ENCODE measurements at regions not wholly inside any gene's neighbourhood (a gene's known extent, or its start where the extent isn't known, plus 50 kb on each side); places are given as distances from the start of the nearest gene placed in this dataset.

DNA sequence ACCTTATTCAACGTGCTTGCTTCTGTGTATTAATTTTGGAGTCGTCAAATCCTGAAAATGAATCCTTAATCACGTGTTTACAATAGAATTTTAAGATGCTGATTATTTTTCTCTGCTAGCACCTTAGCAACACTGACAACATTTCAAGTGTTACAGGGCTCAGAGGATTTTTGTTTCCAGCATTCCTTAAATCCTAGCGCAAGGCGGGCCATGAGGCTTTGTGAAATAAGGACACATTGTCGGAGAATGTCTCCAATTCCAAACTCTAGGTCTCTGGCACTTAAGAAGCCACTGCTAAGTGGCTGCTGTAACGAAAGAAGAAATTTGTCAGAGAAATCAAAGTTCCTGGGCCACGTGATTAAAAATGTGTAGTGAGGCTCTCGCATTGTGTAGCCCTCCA is 390.9 kb upstream of the CELF2 start:
- TF ChIP-seq, protein P1, sequence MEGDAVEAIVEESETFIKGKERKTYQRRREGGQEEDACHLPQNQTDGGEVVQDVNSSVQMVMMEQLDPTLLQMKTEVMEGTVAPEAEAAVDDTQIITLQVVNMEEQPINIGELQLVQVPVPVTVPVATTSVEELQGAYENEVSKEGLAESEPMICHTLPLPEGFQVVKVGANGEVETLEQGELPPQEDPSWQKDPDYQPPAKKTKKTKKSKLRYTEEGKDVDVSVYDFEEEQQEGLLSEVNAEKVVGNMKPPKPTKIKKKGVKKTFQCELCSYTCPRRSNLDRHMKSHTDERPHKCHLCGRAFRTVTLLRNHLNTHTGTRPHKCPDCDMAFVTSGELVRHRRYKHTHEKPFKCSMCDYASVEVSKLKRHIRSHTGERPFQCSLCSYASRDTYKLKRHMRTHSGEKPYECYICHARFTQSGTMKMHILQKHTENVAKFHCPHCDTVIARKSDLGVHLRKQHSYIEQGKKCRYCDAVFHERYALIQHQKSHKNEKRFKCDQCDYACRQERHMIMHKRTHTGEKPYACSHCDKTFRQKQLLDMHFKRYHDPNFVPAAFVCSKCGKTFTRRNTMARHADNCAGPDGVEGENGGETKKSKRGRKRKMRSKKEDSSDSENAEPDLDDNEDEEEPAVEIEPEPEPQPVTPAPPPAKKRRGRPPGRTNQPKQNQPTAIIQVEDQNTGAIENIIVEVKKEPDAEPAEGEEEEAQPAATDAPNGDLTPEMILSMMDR (IDR thresholded peaks at IDR 0.05; ENCODE audit: extremely low read depth, missing control alignments): no peak
- DNase-seq (ENCODE audit: low spot score): no peak

DNA sequence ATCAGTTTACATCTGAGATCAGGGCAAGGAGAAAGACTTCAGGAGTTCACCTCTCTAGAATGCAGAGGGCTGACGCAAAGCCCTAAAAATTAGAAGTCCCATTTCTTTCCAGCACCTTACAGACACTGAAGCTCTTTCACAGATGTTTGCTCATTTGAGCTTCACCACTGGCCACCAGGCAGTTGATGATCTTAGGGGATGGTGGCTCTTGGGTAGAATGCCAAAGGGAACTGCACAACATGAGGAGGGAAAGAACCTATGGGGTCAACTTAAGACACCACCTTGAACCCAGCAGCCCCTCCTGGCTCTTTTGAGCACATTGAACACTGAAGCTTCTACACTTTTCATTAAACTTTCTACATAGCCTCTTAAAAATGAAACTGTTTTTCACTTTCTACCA is 390.3 kb upstream of the CELF2 start:
- TF ChIP-seq, protein P1 (IDR thresholded peaks at IDR 0.05; ENCODE audit: extremely low read depth, missing control alignments): no peak
- DNase-seq (ENCODE audit: low spot score): no peak

DNA sequence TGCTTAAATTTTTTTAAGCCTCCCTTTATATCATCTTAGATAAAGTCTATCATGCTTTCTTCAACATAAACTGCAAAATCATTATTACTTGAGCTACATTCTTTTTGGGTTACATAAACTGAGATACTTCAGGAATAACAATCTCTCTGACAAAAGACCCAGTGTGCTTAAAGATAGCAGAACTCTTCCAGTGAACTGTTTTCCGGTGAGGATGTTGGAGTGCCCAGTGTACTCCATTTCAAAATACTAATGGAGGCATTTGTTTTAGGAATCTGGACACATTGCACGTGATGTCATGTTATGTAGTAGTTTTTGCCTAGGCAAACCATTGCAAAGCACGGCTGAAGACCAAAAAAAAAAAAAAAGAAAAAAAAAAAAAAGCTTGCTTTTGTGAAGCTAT is 388.2 kb upstream of the CELF2 start:
- DNase-seq (ENCODE audit: low spot score): no peak
- TF ChIP-seq, protein P1 (IDR thresholded peaks at IDR 0.05; ENCODE audit: extremely low read depth, missing control alignments): no peak

DNA sequence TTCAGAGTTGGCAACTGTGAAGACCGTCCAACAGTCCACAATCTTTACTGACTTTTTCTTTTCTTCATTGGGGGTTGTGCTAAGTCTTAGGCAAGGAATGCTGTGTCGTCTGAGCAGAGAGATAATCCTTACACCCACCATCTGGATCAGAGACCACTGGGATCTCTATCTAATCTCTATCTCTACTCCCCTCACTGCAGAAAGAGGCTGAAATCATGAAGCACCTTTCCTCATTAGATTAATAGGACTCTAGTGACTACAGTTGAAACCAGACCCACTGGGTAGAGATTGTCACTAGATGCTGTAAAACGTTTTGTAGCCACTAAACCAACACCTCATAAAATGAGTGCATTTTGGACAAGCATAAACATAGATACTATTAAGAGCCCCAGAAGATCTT is 387.4 kb upstream of the CELF2 start:
- TF ChIP-seq, protein P1 (IDR thresholded peaks at IDR 0.05; ENCODE audit: extremely low read depth, missing control alignments): no peak
- DNase-seq (ENCODE audit: low spot score): no peak

DNA sequence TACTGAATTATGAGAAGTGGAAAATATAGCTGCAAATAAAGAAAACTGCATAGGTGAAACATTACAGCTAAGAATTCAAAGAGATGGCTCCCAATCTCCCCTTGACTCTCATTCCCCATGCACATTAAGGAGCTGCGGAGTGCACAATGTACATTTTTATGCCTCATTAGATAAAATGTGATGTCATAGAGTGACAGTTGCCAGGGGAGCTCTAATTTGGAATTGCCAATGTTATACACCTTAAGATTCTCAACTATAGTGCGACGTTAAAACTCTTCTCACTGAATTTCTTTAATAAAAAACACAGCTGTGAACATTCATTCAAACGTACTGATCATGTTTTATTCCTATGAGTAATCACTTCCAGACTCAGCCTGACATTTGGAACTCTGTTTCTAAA is 386.9 kb upstream of the CELF2 start:
- no peak for DNase-seq (ENCODE audit: low spot score)
- TF ChIP-seq, protein P1 (IDR thresholded peaks at IDR 0.05; ENCODE audit: extremely low read depth, missing control alignments): no peak

DNA sequence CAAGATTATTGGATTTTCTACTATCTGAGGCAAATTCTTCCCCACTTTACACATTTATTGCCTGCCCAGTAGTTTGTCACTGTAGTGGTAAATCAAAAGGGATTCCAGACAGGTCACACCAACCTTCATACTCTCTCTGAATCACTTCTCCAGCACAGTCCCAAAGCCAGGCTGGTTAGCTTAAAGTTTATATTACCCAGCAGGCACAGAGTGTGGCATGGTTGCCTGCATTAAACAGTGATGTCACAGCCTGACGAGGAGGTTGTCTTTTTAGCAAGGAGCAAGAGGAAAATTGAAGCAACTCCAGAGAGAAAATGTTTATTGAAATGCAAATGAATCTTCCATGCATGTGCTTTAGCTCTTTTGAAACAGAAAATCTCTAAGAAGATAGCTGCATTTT is 375.5 kb upstream of the CELF2 start:
- DNase-seq (ENCODE audit: low spot score): no peak
- TF ChIP-seq, protein P1 (IDR thresholded peaks at IDR 0.05; ENCODE audit: extremely low read depth, missing control alignments): no peak

DNA sequence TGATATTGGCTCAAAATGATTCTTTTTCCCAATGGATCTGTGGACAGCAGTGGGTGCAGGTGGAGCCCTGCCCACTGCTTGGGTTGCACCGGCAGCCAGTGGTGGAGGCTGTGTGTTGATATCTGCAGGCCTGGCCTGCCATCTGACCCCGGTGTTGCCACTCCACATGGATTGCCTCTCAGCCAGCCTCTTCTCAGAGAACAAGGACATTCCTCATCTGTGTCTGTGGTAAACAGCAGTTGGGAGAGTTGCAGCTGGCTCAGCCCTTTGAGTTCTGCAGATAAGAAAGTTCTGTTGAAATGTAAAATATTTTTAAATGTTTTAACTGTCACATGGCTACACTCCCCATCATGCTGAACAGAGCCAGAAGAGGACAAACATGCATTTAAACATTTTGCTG is 374.9 kb upstream of the CELF2 start:
- TF ChIP-seq, protein P1 (IDR thresholded peaks at IDR 0.05; ENCODE audit: extremely low read depth, missing control alignments): no peak
- DNase-seq (ENCODE audit: low spot score): no peak

Data from GM20000 (cell line).